Smooth muscle cell (in vitro differentiated cells): ENCODE measurements at regions not wholly inside any gene's neighbourhood (a gene's known extent, or its start where the extent isn't known, plus 50 kb on each side); places are given as distances from the start of the nearest gene placed in this dataset.

Experiments used
- DNase-seq: peaks from one replicate; lab custom pipeline; 2025; ENCODE audit not compliant: unreplicated experiment; lab: John Stamatoyannopoulos, UW
- H2AFZ ChIP-seq: fragments of 200-600 bp; sonication (generic); 2 replicates; pipeline ENCODE4 v1.6.0; 2016; ENCODE audit warnings: antibody characterized with exemption, low read depth, mild to moderate bottlenecking
- H3F3A ChIP-seq: fragments of 200-600 bp; sonication (generic); 2 replicates; pipeline ENCODE4 v1.6.0; 2017; ENCODE audit warnings: antibody characterized with exemption, low read depth
- H3K27ac ChIP-seq: fragments of 200-600 bp; sonication (generic); 2 replicates; pipeline ENCODE4 v1.5.1; 2016; ENCODE audit warnings: low read depth, mild to moderate bottlenecking
- H3K27me3 ChIP-seq: fragments of 200-600 bp; sonication (generic); 2 replicates; pipeline ENCODE4 v1.6.1; 2016; ENCODE audit warnings: low read depth, mild to moderate bottlenecking
- H3K36me3 ChIP-seq: fragments of 200-600 bp; sonication (generic); 2 replicates; pipeline ENCODE4 v1.5.1; 2016; ENCODE audit warnings: low read depth
- H3K4me1 ChIP-seq: fragments of 200-600 bp; sonication (generic); 2 replicates; pipeline ENCODE4 v1.5.1; 2016; ENCODE audit warnings: low read depth
- H3K4me2 ChIP-seq: fragments of 200-600 bp; sonication (generic); 2 replicates; pipeline ENCODE4 v1.6.0; 2016; ENCODE audit warnings: mild to moderate bottlenecking
- H3K4me3 ChIP-seq: fragments of 200-600 bp; sonication (generic); 2 replicates; pipeline ENCODE4 v1.5.1; 2016; ENCODE audit warnings: mild to moderate bottlenecking
- H3K79me2 ChIP-seq: fragments of 200-600 bp; sonication (generic); 2 replicates; pipeline ENCODE4 v1.6.0; 2016; ENCODE audit warnings: low read depth, mild to moderate bottlenecking
- H3K9ac ChIP-seq: fragments of 200-600 bp; sonication (generic); 2 replicates; pipeline ENCODE4 v1.6.0; 2016; ENCODE audit warnings: low read depth
- H3K9me3 ChIP-seq: fragments of 200-600 bp; sonication (generic); replicated peaks from 2 replicates; pipeline ENCODE4 v1.5.1; 2016; ENCODE audit warnings: low read depth
- H4K20me1 ChIP-seq: fragments of 200-600 bp; sonication (generic); 2 replicates; pipeline ENCODE4 v1.6.0; 2016; ENCODE audit warnings: low read depth
- WGBS: methylation state at CpG from one replicate; pipeline ENCODE4 v1.1.7; 2016; ENCODE audit warnings: low lambda C conversion rate; 5-methylcytosine and 5-hydroxymethylcytosine counted together
- TF ChIP-seq, protein P1 (sequence below): fragments of 200-600 bp; sonication (generic); IDR thresholded peaks from 2 replicates; pipeline ENCODE4 v1.5.1; 2017; ENCODE audit warnings: borderline replicate concordance, mild to moderate bottlenecking, antibody characterized with exemption; ENCODE audit not compliant: insufficient read depth, poor library complexity, severe bottlenecking

DNA sequence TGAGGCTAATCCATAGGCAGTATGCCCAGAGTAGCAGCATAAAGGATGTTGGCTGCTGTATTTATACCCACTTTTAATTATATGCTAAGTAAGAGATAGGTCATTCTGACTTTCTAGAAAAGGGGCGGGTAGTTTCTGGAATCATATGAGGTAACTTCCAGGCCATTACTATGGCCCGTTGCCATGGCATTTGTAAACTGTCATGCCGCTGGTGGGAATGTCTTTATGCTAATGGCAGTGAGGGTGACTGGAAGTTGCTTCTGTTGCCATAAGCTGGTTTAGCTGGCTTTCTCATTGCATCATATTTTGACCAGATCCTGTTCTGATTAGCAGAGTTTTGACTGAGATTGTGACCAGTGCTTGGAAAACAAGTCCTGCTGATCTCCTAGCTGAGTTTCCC lies 929.6 kb upstream of the CDH8 start:
- H3K4me3 ChIP-seq = no peak overlapping the region
- no peak overlapping the region for H2AFZ ChIP-seq
- H3K4me1 ChIP-seq = no peaks in the 10 kb centered on the region
- H3K79me2 ChIP-seq = no peaks in the 10 kb centered on the region
- no peak for DNase-seq
- no peaks in the 10 kb centered on the region for H3K27me3 ChIP-seq
- H3K36me3 ChIP-seq = no peaks in the 10 kb centered on the region
- no peak overlapping the region for H3K9ac ChIP-seq
- no peaks in the 10 kb centered on the region for H4K20me1 ChIP-seq
- H3K9me3 ChIP-seq = no peaks in the 10 kb centered on the region
- 80% methylated on average over 3 of the region's 3 CpGs for WGBS
- no peaks in the 10 kb centered on the region for H3F3A ChIP-seq
- TF ChIP-seq, protein P1, sequence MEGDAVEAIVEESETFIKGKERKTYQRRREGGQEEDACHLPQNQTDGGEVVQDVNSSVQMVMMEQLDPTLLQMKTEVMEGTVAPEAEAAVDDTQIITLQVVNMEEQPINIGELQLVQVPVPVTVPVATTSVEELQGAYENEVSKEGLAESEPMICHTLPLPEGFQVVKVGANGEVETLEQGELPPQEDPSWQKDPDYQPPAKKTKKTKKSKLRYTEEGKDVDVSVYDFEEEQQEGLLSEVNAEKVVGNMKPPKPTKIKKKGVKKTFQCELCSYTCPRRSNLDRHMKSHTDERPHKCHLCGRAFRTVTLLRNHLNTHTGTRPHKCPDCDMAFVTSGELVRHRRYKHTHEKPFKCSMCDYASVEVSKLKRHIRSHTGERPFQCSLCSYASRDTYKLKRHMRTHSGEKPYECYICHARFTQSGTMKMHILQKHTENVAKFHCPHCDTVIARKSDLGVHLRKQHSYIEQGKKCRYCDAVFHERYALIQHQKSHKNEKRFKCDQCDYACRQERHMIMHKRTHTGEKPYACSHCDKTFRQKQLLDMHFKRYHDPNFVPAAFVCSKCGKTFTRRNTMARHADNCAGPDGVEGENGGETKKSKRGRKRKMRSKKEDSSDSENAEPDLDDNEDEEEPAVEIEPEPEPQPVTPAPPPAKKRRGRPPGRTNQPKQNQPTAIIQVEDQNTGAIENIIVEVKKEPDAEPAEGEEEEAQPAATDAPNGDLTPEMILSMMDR = no peak
- no peak overlapping the region for H3K4me2 ChIP-seq
- H3K27ac ChIP-seq = no peak overlapping the region

DNA sequence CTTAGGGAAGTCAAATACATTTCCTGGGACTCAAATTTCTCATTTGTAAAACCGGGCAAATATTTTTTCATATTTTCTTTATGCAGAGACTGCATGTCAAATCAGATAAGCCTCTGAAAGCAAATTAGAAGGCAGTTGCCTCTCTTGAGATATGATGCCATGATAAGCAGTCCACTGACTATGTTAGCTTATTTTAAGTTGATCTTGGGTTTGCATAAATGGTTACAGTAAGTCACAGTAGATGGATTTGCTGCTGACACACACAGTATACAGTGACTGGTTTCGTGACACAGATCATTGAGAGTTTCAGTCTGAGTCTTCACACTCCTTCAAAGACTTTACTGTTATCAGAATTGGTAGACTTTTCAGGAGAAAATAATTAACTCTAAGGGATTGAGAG lies 927.6 kb upstream of the CDH8 start:
- Histone ChIP-seq H3K79me2 (no peaks in the 10 kb centered on the region), H3K36me3 (no peaks in the 10 kb centered on the region), H3K9me3 (no peaks in the 10 kb centered on the region), H2AFZ (no peak overlapping the region), H3F3A (no peaks in the 10 kb centered on the region), H3K9ac (no peak overlapping the region), H3K4me2 (no peak overlapping the region), H3K27me3 (no peaks in the 10 kb centered on the region), H4K20me1 (no peaks in the 10 kb centered on the region), H3K4me1 (no peaks in the 10 kb centered on the region), H3K4me3 (no peak overlapping the region), H3K27ac (no peak overlapping the region)
- no peak for DNase-seq
- WGBS = 83% methylated on average over 2 of the region's 2 CpGs
- TF ChIP-seq, protein P1 = no peak

DNA sequence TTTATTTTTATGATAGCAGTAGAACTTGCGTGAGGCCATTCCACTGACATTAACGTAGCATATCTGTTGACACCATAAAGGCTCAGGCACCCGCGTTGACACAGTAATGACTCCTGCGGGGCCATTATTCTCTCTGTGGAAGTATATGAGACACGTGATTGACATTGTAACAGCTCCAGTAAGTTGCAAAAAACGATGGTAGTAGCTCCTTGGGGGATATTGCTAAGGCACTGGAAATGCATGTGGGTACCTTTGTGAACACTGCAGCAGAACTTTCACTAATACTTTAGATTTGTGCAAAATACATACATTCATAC lies 918.8 kb upstream of the CDH8 start:
- Histone ChIP-seq H3K9me3 (no peaks in the 10 kb centered on the region), H3K27me3 (no peaks in the 10 kb centered on the region), H3K36me3 (no peaks in the 10 kb centered on the region), H3K4me2 (no peak overlapping the region), H3K4me1 (peaks cover 13% of the 10 kb centered on the region), H3K79me2 (no peaks in the 10 kb centered on the region), H2AFZ (no peak overlapping the region), H4K20me1 (no peaks in the 10 kb centered on the region), H3F3A (no peaks in the 10 kb centered on the region), H3K27ac (no peak overlapping the region), H3K4me3 (no peak overlapping the region), H3K9ac (no peak overlapping the region)
- TF ChIP-seq, protein P1 = no peak
- WGBS = 69% methylated on average over 7 of the region's 7 CpGs
- DNase-seq = no peak

DNA sequence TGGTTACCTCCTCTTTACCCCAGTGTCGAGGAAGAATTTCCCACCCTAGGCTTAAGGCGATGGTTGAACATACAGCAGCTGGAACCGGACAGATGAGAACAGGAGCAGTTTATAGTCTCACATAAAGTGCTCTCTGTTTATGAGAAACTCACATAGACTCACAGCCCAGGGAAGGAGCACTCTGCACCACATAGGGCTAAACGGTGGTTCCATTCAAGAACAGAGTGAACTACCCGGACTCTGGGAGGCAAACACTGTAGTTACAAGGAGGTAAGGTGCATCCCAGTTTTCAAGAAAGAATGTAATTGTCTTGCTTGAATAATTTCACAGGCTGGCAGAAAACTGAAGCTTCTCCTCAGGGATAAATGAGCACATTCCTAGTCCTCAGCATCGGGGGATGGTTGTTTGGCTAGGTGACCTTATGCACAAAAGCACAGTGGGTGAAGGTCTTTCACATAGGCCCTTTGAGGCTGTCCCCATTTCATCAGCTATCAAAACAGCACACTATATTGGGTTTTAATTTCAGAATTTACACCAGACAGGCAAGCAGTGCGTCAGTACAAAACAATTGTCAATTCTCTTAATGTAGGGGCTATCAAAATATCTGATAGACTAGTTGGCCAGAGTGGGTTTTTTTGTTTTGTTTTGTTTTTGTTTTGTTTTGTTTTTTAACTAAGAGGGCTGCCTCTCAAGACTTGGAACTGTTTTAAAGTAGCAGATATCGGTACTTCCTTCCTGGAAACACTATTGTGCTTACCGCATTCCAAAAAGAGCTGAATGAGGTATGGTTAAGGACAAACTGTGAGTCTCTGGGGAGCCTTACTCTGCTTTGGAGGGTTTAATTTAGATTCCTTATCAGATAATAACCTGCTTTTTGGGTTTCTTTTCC lies 918.1 kb upstream of the CDH8 start:
- Histone ChIP-seq H3K4me2 (no peak overlapping the region), H3K9ac (no peak overlapping the region), H4K20me1 (no peaks in the 10 kb centered on the region), H3K4me3 (no peak overlapping the region), H3K79me2 (no peaks in the 10 kb centered on the region), H3K9me3 (no peaks in the 10 kb centered on the region), H3K36me3 (no peaks in the 10 kb centered on the region), H2AFZ (no peak overlapping the region), H3F3A (no peaks in the 10 kb centered on the region), H3K27ac (no peak overlapping the region), H3K4me1 (peaks cover 13% of the 10 kb centered on the region), H3K27me3 (no peaks in the 10 kb centered on the region)
- 79% methylated on average over 9 of the region's 9 CpGs for WGBS
- no peak for DNase-seq
- TF ChIP-seq, protein P1 = no peak
